Skeletal muscle tissue (tissue), 3 donors: ENCODE measurements at regions not wholly inside any gene's neighbourhood (a gene's known extent, or its start where the extent isn't known, plus 50 kb on each side); places are given as distances from the start of the nearest gene placed in this dataset.

Experiments used
- H3K27ac ChIP-seq: one replicate; pipeline ENCODE4 v1.7.0; 2013; ENCODE audit warnings: mild to moderate bottlenecking, low read depth, low read length, inconsistent platforms
- H3K27me3 ChIP-seq, 3 donors: one replicate each; pipeline ENCODE4 v1.7.0; 2013; ENCODE audit warnings: low read length in 3 of 3; ENCODE audit not compliant: control insufficient read depth in 3 of 3, insufficient read depth in 3 of 3
- H3K36me3 ChIP-seq, 3 donors: one replicate each; pipeline ENCODE4 v1.7.0; 2013; ENCODE audit warnings: low read length in 3 of 3; ENCODE audit not compliant: control insufficient read depth in 3 of 3, insufficient read depth in 3 of 3
- H3K4me1 ChIP-seq, 3 donors: one replicate each; pipeline ENCODE4 v1.7.0; 2013; ENCODE audit warnings: low read length in 3 of 3, mild to moderate bottlenecking in 3 of 3; ENCODE audit not compliant: control insufficient read depth in 3 of 3, insufficient read depth in 3 of 3
- H3K4me3 ChIP-seq, 3 donors: one replicate each; pipeline ENCODE4 v1.7.0; 2013; ENCODE audit warnings: low read length in 3 of 3
- H3K9ac ChIP-seq, 3 donors: one replicate each; pipeline ENCODE4 v1.7.0; 2013; ENCODE audit warnings: low read length in 3 of 3, mild to moderate bottlenecking in 3 of 3, moderate library complexity in 2 of 3, low read depth in 1 of 3
- H3K9me3 ChIP-seq, 3 donors: one replicate each; pipeline ENCODE4 v1.7.0; 2013; ENCODE audit warnings: low read length in 3 of 3; ENCODE audit not compliant: control insufficient read depth in 3 of 3
- donor health status: Osteomylitis.

DNA sequence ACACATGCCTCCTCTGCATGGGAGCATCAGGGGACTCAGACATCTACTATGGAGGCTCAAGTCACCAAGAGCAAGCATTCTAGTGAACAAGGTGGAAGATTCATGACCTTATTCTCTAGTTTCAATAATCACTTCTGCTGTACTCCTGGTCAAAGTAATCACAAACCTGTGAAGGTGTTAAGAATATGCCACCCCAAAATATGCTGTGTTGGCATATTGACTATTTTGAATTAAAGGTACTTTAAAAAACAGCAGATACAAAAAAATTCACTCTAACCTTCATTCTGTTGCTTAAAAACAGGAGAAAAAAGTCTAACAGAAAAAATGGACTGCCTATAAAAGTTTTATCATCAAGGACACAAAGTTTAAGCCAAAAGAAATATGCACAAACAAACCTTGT is 607.8 kb upstream of the TYRP1 start:
- Histone ChIP-seq H3K4me3 (no peak overlapping the region), H3K4me1 (no peaks in the 10 kb centered on the region), H3K27me3 (no peaks in the 10 kb centered on the region), H3K36me3 (no peaks in the 10 kb centered on the region), H3K27ac (no peak overlapping the region), H3K9me3 (no peaks in the 10 kb centered on the region), H3K9ac (no peak overlapping the region)

GRCh38 chr9:12091865-12092527 is 601.2 kb upstream of the TYRP1 start:
- H3K27ac ChIP-seq = no peak overlapping the region
- H3K9ac ChIP-seq = no peak overlapping the region
- no peaks in the 10 kb centered on the region for H3K9me3 ChIP-seq
- no peaks in the 10 kb centered on the region for H3K36me3 ChIP-seq
- H3K4me3 ChIP-seq = no peak overlapping the region
- H3K4me1 ChIP-seq = no peaks in the 10 kb centered on the region
- H3K27me3 ChIP-seq = no peaks in the 10 kb centered on the region

DNA sequence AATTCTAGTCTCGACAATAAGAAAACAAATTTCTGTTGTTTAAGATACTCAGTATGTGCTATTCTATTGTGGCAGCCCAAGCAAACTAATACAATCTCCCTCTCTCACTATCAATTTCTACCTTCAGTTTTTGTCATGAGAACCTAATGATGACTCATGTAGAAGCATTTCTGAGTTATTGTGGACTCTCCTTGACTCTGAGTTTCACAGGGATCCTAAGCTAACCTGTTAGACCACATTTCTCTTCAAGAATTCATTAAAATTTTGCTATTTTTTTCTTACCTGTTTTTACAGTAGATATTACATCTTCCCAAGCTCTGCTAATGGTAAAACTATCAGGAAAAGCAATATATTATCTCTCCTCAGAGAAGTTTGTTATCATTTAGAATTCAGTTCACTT is 599.1 kb upstream of the TYRP1 start:
- no peak overlapping the region for H3K4me3 ChIP-seq
- H3K4me1 ChIP-seq = no peaks in the 10 kb centered on the region
- H3K36me3 ChIP-seq = no peaks in the 10 kb centered on the region
- no peak overlapping the region for H3K9ac ChIP-seq
- no peak overlapping the region for H3K27ac ChIP-seq
- H3K27me3 ChIP-seq = no peaks in the 10 kb centered on the region
- no peaks in the 10 kb centered on the region for H3K9me3 ChIP-seq

GRCh38 chr9:12095931-12096330 is 597.3 kb upstream of the TYRP1 start:
- H3K4me3 ChIP-seq = no peak overlapping the region
- H3K9ac ChIP-seq = no peak overlapping the region
- H3K27me3 ChIP-seq = no peaks in the 10 kb centered on the region
- H3K4me1 ChIP-seq = no peaks in the 10 kb centered on the region
- H3K36me3 ChIP-seq = no peaks in the 10 kb centered on the region
- no peak overlapping the region for H3K27ac ChIP-seq
- H3K9me3 ChIP-seq = no peaks in the 10 kb centered on the region

DNA sequence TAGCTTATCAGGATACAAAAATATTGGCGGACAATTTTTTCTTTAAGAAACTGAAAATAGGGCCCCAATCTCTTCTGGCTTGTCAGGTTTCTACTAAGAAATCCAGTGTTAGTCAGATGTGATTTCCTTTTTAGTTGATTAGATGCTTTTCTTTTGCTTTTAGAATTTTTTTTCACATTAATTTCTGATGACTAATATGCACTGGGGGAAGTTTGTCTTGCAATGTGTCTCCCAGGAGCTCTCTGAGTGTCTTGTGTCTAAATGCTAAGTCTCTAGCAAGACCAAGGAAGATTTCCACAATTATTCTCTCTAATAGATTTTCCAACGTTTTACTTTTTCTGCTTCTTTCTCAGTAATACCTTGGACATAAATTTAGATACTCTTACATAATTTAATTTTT is 559.8 kb upstream of the TYRP1 start:
- Histone ChIP-seq H3K4me1 (no peaks in the 10 kb centered on the region), H3K36me3 (no peaks in the 10 kb centered on the region), H3K27me3 (no peaks in the 10 kb centered on the region), H3K4me3 (no peak overlapping the region), H3K9me3 (peaks cover 0 to 3% (median 0%) of the 10 kb centered on the region in 3 donors), H3K27ac (no peak overlapping the region), H3K9ac (no peak overlapping the region)

- Histone ChIP-seq H3K9ac (no peak overlapping the region), H3K27me3 (no peaks in the 10 kb centered on the region), H3K4me3 (no peak overlapping the region)
Measured at GRCh38 chr9:12141422-12141821, 551.8 kb upstream of the TYRP1 start.

GRCh38 chr9:12155401-12156134 is 537.6 kb upstream of the TYRP1 start:
- Histone ChIP-seq H3K4me3 (no peak overlapping the region), H3K9me3 (no peaks in the 10 kb centered on the region), H3K4me1 (no peaks in the 10 kb centered on the region), H3K9ac (no peak overlapping the region), H3K36me3 (no peaks in the 10 kb centered on the region), H3K27me3 (no peaks in the 10 kb centered on the region), H3K27ac (no peak overlapping the region)

More at GRCh38 chr9:12141422-12141821, 551.8 kb upstream of the TYRP1 start:
- Histone ChIP-seq H3K4me1 (no peaks in the 10 kb centered on the region), H3K36me3 (no peaks in the 10 kb centered on the region), H3K27ac (no peak overlapping the region), H3K9me3 (no peaks in the 10 kb centered on the region)

DNA sequence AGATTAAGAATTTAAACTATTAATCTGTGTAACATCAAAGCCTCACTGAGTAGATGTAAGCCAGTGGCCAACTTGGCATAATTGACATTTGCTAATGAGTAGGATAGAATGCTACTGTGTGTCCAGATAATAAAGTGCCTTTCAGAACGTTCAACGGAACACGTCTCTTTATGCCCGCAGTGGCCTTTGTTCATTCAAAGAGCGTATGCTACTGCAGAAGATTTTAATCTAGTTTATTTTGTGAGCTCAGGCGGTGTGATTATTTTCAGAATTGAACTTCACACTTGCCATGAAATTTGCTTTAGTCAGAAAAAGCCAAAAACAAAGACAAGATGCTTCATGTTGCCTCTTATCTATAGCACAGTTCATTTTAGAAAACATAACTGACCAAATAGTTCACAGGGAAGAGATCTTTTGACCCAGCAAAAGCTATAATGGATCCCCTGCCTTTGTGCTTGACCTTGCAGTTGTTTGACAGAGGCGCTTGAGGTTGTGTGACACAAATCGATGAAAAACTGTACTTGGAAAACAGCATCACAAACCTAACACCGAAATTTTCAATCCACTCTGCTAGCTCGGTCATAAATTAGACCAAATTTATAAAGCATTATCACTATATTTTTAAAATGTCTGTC is 530.9 kb upstream of the TYRP1 start:
- Histone ChIP-seq H3K36me3 (no peaks in the 10 kb centered on the region), H3K4me1 (no peaks in the 10 kb centered on the region), H3K9ac (no peak overlapping the region), H3K27me3 (no peaks in the 10 kb centered on the region), H3K27ac (no peak overlapping the region), H3K4me3 (no peak overlapping the region), H3K9me3 (no peaks in the 10 kb centered on the region)

DNA sequence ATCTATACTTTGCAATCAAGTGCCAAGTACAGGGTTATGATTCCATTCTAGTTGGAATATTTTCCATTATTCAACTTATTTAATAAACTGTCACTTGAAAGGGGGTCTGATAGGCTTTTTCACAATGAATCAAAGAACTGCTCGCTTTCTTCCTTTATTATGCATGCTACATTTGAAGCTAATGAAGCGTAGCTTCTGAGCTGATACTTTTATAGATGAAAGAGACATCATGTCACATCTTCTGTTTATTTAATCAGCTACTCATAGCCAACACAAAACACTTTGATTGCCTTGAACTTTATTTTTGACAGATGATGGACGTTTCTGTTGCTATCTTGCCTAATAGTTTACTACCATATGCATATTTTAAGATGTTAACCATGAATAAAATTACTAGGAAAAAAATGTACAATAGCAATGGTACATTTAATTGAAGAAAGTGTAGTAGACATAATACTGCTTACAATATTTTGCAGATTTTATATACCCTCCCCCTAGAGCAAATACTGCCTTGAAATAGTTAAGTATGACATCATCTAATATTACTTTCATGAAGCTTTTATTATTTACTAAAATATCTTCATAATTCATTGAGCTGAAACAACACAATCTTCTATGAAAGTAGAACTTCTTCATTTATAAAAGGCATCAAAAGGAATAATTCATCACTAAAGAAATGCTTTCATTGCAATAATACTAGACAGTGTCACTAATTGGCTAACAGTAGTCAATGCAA is 529.3 kb upstream of the TYRP1 start:
- Histone ChIP-seq H3K9ac (no peak overlapping the region), H3K9me3 (no peaks in the 10 kb centered on the region), H3K4me1 (no peaks in the 10 kb centered on the region), H3K4me3 (no peak overlapping the region), H3K27ac (no peak overlapping the region), H3K36me3 (no peaks in the 10 kb centered on the region), H3K27me3 (no peaks in the 10 kb centered on the region)

DNA sequence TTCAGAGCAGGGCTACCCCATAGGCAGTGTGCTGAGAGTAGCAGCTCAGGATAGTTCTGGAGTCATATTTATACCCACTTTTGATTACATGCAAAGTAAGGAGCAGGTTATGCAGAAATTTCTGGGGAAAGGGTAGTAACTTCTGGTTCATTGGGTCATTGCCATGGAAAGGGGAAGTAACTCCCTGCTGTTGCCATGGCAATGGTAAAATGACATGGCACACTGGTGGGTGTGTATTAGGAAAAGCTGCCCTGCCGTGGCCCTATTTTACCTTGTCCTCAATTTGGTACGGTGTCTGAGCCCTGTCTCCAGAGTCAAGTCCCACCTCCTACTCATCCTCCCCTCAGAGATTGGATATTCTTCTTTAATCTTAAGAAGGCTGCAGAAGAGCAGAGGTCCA is 526.7 kb upstream of the TYRP1 start:
- H3K36me3 ChIP-seq = no peaks in the 10 kb centered on the region
- H3K9me3 ChIP-seq = no peaks in the 10 kb centered on the region
- no peak overlapping the region for H3K9ac ChIP-seq
- no peak overlapping the region for H3K27ac ChIP-seq
- H3K27me3 ChIP-seq = no peaks in the 10 kb centered on the region
- no peaks in the 10 kb centered on the region for H3K4me1 ChIP-seq
- no peak overlapping the region for H3K4me3 ChIP-seq
